ENCODE measurements at regions not wholly inside any gene's neighbourhood (a gene's known extent, or its start where the extent isn't known, plus 50 kb on each side); places are given as distances from the start of the nearest gene placed in this dataset.

DNA sequence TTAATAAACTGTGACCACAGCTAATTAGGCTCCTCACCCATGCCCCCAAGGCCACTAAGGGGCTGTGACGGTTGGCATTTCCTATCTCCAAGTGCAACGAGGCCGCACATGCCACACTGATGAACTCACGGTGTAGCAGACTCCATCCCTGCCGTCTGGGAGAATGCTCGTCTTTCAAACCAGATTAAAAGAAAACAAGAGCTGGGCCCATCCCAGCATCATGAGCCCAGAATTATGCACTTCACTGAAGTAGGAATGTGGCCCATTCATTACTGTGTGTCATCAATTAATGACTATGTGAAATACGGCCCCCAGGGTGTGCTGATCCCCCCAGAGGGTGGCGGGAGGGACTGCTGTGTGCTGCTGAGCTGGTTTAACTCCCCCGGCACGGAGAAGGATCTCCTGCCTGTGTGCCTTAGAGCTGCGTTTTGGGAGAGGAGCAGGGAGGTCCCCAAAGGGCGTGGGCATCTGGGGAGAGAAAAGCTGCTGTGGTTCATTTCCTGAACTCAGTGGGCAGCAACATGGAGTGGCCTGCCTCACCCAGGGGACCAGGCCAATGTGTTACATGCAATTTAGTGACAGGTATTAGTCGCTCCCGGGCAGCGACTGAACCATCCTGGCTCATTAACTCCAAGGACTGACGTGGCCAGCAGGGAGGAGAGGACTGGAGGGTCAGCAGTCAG is 194.5 kb downstream of the FOXL1 start:
- H3K9me3 Mint-ChIP-seq (ENCODE audit: low read depth) = peaks cover 5% of the 10 kb centered on the region
- peaks cover 42% of the 10 kb centered on the region for H3K4me1 Mint-ChIP-seq (ENCODE audit: low read depth)
- H3K27ac Mint-ChIP-seq (ENCODE audit: unreplicated experiment) = peak overlapping the region; percentile 80

GRCh38 chr16:86773354-86773715 is 195.0 kb downstream of the FOXL1 start:
- Mint-ChIP-seq H3K4me1 (ENCODE audit: low read depth) (peaks cover 41% of the 10 kb centered on the region), H3K36me3 (ENCODE audit: low read depth) (no peaks in the 10 kb centered on the region), H3K27me3 (ENCODE audit: low read depth) (peaks cover 1% of the 10 kb centered on the region), H3K9me3 (ENCODE audit: low read depth) (peaks cover 5% of the 10 kb centered on the region), H3K4me3 (ENCODE audit: unreplicated experiment) (no peak overlapping the region), H3K27ac (ENCODE audit: unreplicated experiment) (peak overlapping the region; percentile 80)
- TF ChIP-seq, protein P1, sequence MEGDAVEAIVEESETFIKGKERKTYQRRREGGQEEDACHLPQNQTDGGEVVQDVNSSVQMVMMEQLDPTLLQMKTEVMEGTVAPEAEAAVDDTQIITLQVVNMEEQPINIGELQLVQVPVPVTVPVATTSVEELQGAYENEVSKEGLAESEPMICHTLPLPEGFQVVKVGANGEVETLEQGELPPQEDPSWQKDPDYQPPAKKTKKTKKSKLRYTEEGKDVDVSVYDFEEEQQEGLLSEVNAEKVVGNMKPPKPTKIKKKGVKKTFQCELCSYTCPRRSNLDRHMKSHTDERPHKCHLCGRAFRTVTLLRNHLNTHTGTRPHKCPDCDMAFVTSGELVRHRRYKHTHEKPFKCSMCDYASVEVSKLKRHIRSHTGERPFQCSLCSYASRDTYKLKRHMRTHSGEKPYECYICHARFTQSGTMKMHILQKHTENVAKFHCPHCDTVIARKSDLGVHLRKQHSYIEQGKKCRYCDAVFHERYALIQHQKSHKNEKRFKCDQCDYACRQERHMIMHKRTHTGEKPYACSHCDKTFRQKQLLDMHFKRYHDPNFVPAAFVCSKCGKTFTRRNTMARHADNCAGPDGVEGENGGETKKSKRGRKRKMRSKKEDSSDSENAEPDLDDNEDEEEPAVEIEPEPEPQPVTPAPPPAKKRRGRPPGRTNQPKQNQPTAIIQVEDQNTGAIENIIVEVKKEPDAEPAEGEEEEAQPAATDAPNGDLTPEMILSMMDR (IDR thresholded peaks at IDR 0.05) = no peak
- no peak for DNase-seq (ENCODE audit: low spot score)

More for the DNA sequence above, 194.5 kb downstream of the FOXL1 start:
- TF ChIP-seq, protein P1 (IDR thresholded peaks at IDR 0.05) = peak; percentile 43
- peaks cover 1% of the 10 kb centered on the region for H3K27me3 Mint-ChIP-seq (ENCODE audit: low read depth)
- no peak for DNase-seq (ENCODE audit: low spot score)
- H3K4me3 Mint-ChIP-seq (ENCODE audit: unreplicated experiment) = no peak overlapping the region
- H3K36me3 Mint-ChIP-seq (ENCODE audit: low read depth) = no peaks in the 10 kb centered on the region

DNA sequence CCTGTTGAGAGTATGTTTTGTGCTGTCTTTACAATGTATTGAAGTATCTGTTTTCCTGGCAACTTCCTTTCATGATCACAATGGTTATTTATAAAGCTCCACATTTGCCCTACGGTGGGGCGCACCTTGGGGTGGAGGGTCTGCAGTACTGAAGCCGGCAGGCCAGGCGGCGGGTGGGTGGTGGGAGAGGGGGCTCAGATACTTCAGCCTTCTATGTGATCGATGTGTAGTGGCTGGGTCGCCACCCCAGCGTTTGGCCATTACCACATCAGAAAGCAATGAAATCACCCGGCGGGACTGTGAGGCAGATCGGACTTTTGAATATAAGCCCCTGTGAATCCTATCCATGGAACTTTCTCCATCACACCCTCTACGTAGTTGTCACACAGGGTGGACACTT is 196.6 kb downstream of the FOXL1 start:
- H3K4me1 Mint-ChIP-seq (ENCODE audit: low read depth) = peaks cover 26% of the 10 kb centered on the region
- no peak overlapping the region for H3K4me3 Mint-ChIP-seq (ENCODE audit: unreplicated experiment)
- DNase-seq (ENCODE audit: low spot score) = no peak
- peaks cover 3% of the 10 kb centered on the region for H3K27me3 Mint-ChIP-seq (ENCODE audit: low read depth)
- H3K27ac Mint-ChIP-seq (ENCODE audit: unreplicated experiment) = no peak overlapping the region
- TF ChIP-seq, protein P1 (IDR thresholded peaks at IDR 0.05) = no peak
- H3K9me3 Mint-ChIP-seq (ENCODE audit: low read depth) = peaks cover 5% of the 10 kb centered on the region
- no peaks in the 10 kb centered on the region for H3K36me3 Mint-ChIP-seq (ENCODE audit: low read depth)

DNA sequence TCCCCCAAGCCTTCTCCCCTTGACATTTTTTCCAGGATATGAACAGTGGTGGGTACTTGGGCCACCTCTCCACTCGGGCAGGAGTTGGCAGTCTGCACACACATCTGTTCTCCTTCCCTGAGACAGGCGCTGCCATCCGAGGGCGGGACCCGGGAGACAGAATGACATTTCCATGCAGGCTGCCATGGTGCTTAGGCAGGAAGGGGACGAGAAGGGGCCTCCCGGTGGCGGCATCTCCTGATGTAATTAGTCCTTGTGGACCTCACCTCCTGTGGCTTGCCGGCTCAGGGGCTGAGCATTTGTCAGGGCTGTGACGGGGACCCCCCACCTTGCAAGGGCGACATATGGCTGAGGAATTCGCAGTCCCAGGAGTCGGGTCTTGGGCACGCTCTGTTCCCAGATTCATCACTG is 197.2 kb downstream of the FOXL1 start:
- Mint-ChIP-seq H3K4me3 (ENCODE audit: unreplicated experiment) (no peak overlapping the region), H3K36me3 (ENCODE audit: low read depth) (no peaks in the 10 kb centered on the region), H3K4me1 (ENCODE audit: low read depth) (peaks cover 26% of the 10 kb centered on the region), H3K9me3 (ENCODE audit: low read depth) (peaks cover 5% of the 10 kb centered on the region), H3K27me3 (ENCODE audit: low read depth) (peaks cover 3% of the 10 kb centered on the region), H3K27ac (ENCODE audit: unreplicated experiment) (no peak overlapping the region)
- TF ChIP-seq, protein P1 (IDR thresholded peaks at IDR 0.05) = no peak
- no peak for DNase-seq (ENCODE audit: low spot score)

DNA sequence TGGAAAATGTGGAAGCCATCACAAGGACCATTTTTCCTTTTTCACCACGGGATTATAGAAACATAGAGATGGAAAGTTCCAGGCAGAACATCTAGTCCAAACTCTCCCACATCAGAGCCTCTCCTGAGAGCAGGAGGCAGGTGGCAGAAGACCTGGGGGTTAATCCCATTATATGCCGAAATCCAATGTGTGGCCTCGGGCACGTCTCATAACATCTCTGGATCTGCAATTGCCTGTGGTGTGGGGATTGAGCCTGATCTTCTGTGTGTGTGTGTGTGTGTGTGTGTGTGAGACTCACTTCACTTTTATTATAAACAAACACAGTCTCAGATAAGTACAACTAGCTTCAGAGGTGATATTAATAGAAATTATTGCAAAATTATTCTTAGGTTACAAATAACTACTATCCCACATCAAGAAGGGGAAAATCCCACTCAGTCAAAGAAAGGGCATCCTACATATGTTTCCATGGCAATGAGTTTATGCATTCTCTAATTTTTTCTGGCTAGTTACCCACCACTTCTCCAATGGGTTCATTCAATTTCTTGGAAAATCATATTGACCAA is 199.1 kb downstream of the FOXL1 start:
- Mint-ChIP-seq H3K27ac (ENCODE audit: unreplicated experiment) (no peak overlapping the region), H3K9me3 (ENCODE audit: low read depth) (no peaks in the 10 kb centered on the region), H3K36me3 (ENCODE audit: low read depth) (no peaks in the 10 kb centered on the region), H3K4me3 (ENCODE audit: unreplicated experiment) (no peak overlapping the region), H3K27me3 (ENCODE audit: low read depth) (peaks cover 3% of the 10 kb centered on the region), H3K4me1 (ENCODE audit: low read depth) (peaks cover 17% of the 10 kb centered on the region)
- DNase-seq (ENCODE audit: low spot score) = no peak
- TF ChIP-seq, protein P1 (IDR thresholded peaks at IDR 0.05) = no peak
